Lung (tissue), 11 donors: ENCODE measurements at regions not wholly inside any gene's neighbourhood (a gene's known extent, or its start where the extent isn't known, plus 50 kb on each side); places are given as distances from the start of the nearest gene placed in this dataset.

Experiments
- ATAC-seq: fragments of 200-7000 bp; cut with Tn5 transposase; one replicate; pipeline ENCODE4 v1.9.1; 2020; ENCODE audit warnings: moderate number of reproducible peaks; ENCODE audit not compliant: insufficient read depth, low FRiP score
- DNase-seq, 3 donors: peaks; one replicate each; pipeline ENCODE4 v3.0.0-alpha.2; 2013 to 2017
- H3K27ac ChIP-seq, 2 donors: one replicate each; pipeline ENCODE4 v1.5.1; 2013; ENCODE audit warnings: mild to moderate bottlenecking in 2 of 2, moderate library complexity in 2 of 2, control low read depth in 1 of 2, inconsistent platforms in 1 of 2, low read depth in 1 of 2, low read length in 1 of 2
- H3K27me3 ChIP-seq, 3 donors: one replicate each; pipeline ENCODE4 v1.5.1; 2013; ENCODE audit warnings: low read length in 2 of 3; ENCODE audit not compliant: control insufficient read depth in 3 of 3, insufficient read depth in 3 of 3
- H3K36me3 ChIP-seq, 4 donors: one replicate each; pipeline ENCODE4 v1.5.1; 2013; ENCODE audit warnings: low read length in 4 of 4, mild to moderate bottlenecking in 1 of 4, moderate library complexity in 1 of 4; ENCODE audit not compliant: control insufficient read depth in 4 of 4, insufficient read depth in 4 of 4
- H3K4me1 ChIP-seq, 5 donors: one replicate each; pipeline ENCODE4 v1.5.1; 2013; ENCODE audit warnings: low read length in 5 of 5, mild to moderate bottlenecking in 2 of 5, moderate library complexity in 1 of 5; ENCODE audit not compliant: control insufficient read depth in 5 of 5, insufficient read depth in 5 of 5
- H3K4me3 ChIP-seq: one replicate; pipeline ENCODE4 v1.5.1; 2013; ENCODE audit warnings: mild to moderate bottlenecking, control low read depth, moderate library complexity
- H3K9ac ChIP-seq, 2 donors: one replicate each; pipeline ENCODE4 v1.5.1; 2013; ENCODE audit warnings: low read length in 2 of 2, control low read depth in 1 of 2; ENCODE audit not compliant: insufficient read depth in 1 of 2
- H3K9me3 ChIP-seq, 4 donors: one replicate each; pipeline ENCODE4 v1.5.1; 2013; ENCODE audit warnings: low read length in 3 of 4, mild to moderate bottlenecking in 1 of 4, moderate library complexity in 1 of 4; ENCODE audit not compliant: control insufficient read depth in 4 of 4, insufficient read depth in 3 of 4
- CTCF ChIP-seq: IDR thresholded peaks from 2 replicates; pipeline ENCODE4 v1.5.1; 2012; ENCODE audit warnings: mild to moderate bottlenecking; ENCODE audit errors: control extremely low read depth, extremely low read depth
- WGBS, 2 donors: extraction: QIAGEN DNeasy Blood & Tissue Kit; methylation state at CpG; one replicate each; pipeline ENCODE4 v1.1.7; 2013; 5-methylcytosine and 5-hydroxymethylcytosine counted together
- donor health status: control.
- donor health status: control.
- donor health status: Bipolar disorder and iron deficiency.
- donor health status: healthy.
- donor health status: DM: yes; HTN: yes; CAD: no.

DNA sequence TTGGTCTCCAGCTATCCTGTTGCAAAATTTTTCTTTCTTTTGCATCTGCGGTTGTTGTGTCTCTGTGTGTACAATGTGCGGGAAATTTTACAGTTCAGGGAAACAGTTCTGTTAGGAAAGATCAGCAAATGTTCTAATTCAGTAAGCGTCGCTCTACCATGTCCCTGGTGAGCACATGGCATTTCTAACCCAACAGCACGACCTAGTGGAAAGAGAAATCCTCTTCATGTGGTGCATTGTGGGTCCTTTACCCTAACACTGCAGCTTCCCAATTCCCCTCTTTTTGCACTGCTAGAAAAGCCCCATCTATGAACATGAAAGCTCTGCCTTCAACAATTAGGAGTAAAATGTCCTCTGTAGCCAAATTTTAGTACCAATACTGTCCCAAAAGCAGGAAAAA is 974.2 kb upstream of the CDH9 start:
- H3K4me3 ChIP-seq: no peak overlapping the region
- 90 to 92% methylated on average over 5 of the region's 5 CpGs for WGBS, 2 donors
- TF ChIP-seq CTCF: no peak
- H3K9me3 ChIP-seq: peaks cover 2 to 25% (median 11%) of the 10 kb centered on the region in 4 donors
- no peaks in the 10 kb centered on the region for H3K4me1 ChIP-seq
- H3K36me3 ChIP-seq: no peaks in the 10 kb centered on the region
- DNase-seq (no peak), ATAC-seq (no peak)
- no peak overlapping the region for H3K9ac ChIP-seq
- H3K27ac ChIP-seq: no peak overlapping the region
- H3K27me3 ChIP-seq: no peaks in the 10 kb centered on the region

DNA sequence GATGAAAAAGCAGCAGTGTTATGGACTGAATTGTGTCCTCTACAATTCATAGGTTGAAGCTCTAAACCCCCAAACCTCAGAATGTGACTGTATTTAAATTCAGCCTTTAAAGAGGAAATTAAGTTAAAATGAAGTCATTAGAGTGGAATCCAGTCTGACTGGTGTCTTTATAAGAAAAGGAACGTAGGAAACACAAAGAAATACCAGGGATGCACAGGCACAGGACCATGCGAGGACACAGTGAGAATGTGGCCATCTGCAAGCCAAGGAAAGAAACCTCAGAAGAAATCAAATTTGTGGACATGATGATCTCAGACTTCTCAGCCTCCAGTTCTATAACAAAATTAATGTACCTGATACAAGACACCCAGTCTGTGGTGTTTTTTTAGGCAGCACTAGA is 971.2 kb upstream of the CDH9 start:
- 65 to 83% methylated on average over 2 of the region's 2 CpGs for WGBS, 2 donors
- TF ChIP-seq CTCF: no peak
- Histone ChIP-seq H3K9me3 (peaks cover 2 to 23% (median 9%) of the 10 kb centered on the region in 4 donors), H3K36me3 (no peaks in the 10 kb centered on the region), H3K9ac (no peak overlapping the region), H3K27me3 (no peaks in the 10 kb centered on the region), H3K4me1 (no peaks in the 10 kb centered on the region), H3K27ac (no peak overlapping the region), H3K4me3 (no peak overlapping the region)
- no peak for DNase-seq
- ATAC-seq: no peak

GRCh38 chr5:27996665-27997064 is 958.3 kb upstream of the CDH9 start:
- 0 to 2% methylated on average over 1 of the region's 1 CpG for WGBS, 2 donors
- H3K36me3 ChIP-seq: no peaks in the 10 kb centered on the region
- no peak overlapping the region for H3K4me3 ChIP-seq
- no peak overlapping the region for H3K9ac ChIP-seq
- DNase-seq (no peak), ATAC-seq (no peak)
- H3K4me1 ChIP-seq: no peaks in the 10 kb centered on the region
- H3K27ac ChIP-seq: no peak overlapping the region
- H3K9me3 ChIP-seq: peaks cover 0 to 2% (median 0%) of the 10 kb centered on the region in 4 donors
- H3K27me3 ChIP-seq: no peaks in the 10 kb centered on the region
- TF ChIP-seq CTCF: no peak

GRCh38 chr5:27995867-27996266 is 957.5 kb upstream of the CDH9 start:
- H3K36me3 ChIP-seq: no peaks in the 10 kb centered on the region
- H3K9me3 ChIP-seq: no peaks in the 10 kb centered on the region
- TF ChIP-seq CTCF: no peak
- H3K27ac ChIP-seq: no peak overlapping the region
- no peaks in the 10 kb centered on the region for H3K27me3 ChIP-seq
- no peaks in the 10 kb centered on the region for H3K4me1 ChIP-seq
- no peak for ATAC-seq
- H3K9ac ChIP-seq: no peak overlapping the region
- no peak for DNase-seq
- WGBS, 2 donors: 82 to 85% methylated on average over 5 of the region's 5 CpGs
- no peak overlapping the region for H3K4me3 ChIP-seq
